Loucy (cell line): ENCODE measurements at regions not wholly inside any gene's neighbourhood (a gene's known extent, or its start where the extent isn't known, plus 50 kb on each side); places are given as distances from the start of the nearest gene placed in this dataset.

Source experiments
- H2AFZ ChIP-seq: fragments of 200-600 bp; sonication (generic); 2 replicates; pipeline ENCODE4 v1.6.0; 2016; ENCODE audit warnings: antibody characterized with exemption, mild to moderate bottlenecking, low read length, moderate library complexity
- H3F3A ChIP-seq: fragments of 200-600 bp; 2 replicates; pipeline ENCODE4 v1.6.0; 2016; ENCODE audit warnings: antibody characterized with exemption, low read depth, mild to moderate bottlenecking
- H3K27me3 ChIP-seq: fragments of 200-600 bp; sonication (generic); 2 replicates; pipeline ENCODE4 v1.6.1; 2014; ENCODE audit warnings: low read length, mild to moderate bottlenecking; ENCODE audit not compliant: insufficient read depth, poor library complexity, severe bottlenecking
- H3K36me3 ChIP-seq: fragments of 200-600 bp; sonication (generic); 2 replicates; pipeline ENCODE4 v1.6.1; 2016; ENCODE audit warnings: low read length; ENCODE audit not compliant: insufficient read depth
- H3K4me1 ChIP-seq: fragments of 200-600 bp; sonication (generic); 2 replicates; pipeline ENCODE4 v1.5.1; 2014; ENCODE audit warnings: low read length, mild to moderate bottlenecking; ENCODE audit not compliant: insufficient read depth, poor library complexity, severe bottlenecking
- H3K4me2 ChIP-seq: fragments of 200-600 bp; sonication (generic); 2 replicates; pipeline ENCODE4 v1.6.0; 2014; ENCODE audit warnings: antibody characterized with exemption, low read length, low read depth, mild to moderate bottlenecking; ENCODE audit not compliant: poor library complexity, severe bottlenecking
- H3K4me3 ChIP-seq: fragments of 200-600 bp; sonication (generic); 2 replicates; pipeline ENCODE4 v1.5.1; 2014; ENCODE audit warnings: low read length, mild to moderate bottlenecking, mixed read lengths; ENCODE audit not compliant: poor library complexity, severe bottlenecking
- H3K79me2 ChIP-seq: fragments of 200-600 bp; sonication (generic); 2 replicates; pipeline ENCODE4 v1.6.1; 2014; ENCODE audit warnings: low read length; ENCODE audit not compliant: insufficient read depth
- H3K9ac ChIP-seq: fragments of 200-600 bp; sonication (generic); 2 replicates; pipeline ENCODE4 v1.6.0; 2014; ENCODE audit warnings: mild to moderate bottlenecking, low read depth, low read length, moderate library complexity; ENCODE audit not compliant: poor library complexity, severe bottlenecking
- H3K9me2 ChIP-seq: fragments of 200-600 bp; sonication (generic); replicated peaks from 2 replicates; pipeline ENCODE4 v1.6.1; 2016; ENCODE audit warnings: low read depth, low read length, mixed read lengths
- H3K9me3 ChIP-seq: fragments of 200-600 bp; sonication (generic); 2 replicates; pipeline ENCODE4 v1.6.1; 2014; ENCODE audit warnings: mild to moderate bottlenecking, antibody characterized with exemption, low read length, low read depth; ENCODE audit not compliant: insufficient read depth
- H4K20me1 ChIP-seq: fragments of 200-600 bp; sonication (generic); 2 replicates; pipeline ENCODE4 v1.6.0; 2014; ENCODE audit warnings: antibody characterized with exemption, low read length, mild to moderate bottlenecking; ENCODE audit not compliant: insufficient read depth, poor library complexity, severe bottlenecking
- CTCF ChIP-seq: fragments of 200-600 bp; sonication (generic); conservative IDR thresholded peaks from 2 replicates; pipeline ENCODE4 v1.5.1; 2014; ENCODE audit warnings: mild to moderate bottlenecking, antibody characterized with exemption, low read length
- EZH2phosphoT487 ChIP-seq: fragments of 200-600 bp; IDR thresholded peaks from 2 replicates; pipeline ENCODE4 v1.6.1; 2018; ENCODE audit warnings: antibody characterized with exemption, mild to moderate bottlenecking, moderate library complexity, borderline replicate concordance

GRCh38 chr18:61989138-61989537 lies 96.3 kb upstream of the RNF152 start:
- Histone ChIP-seq H3K4me3 (no peak overlapping the region), H4K20me1 (no peaks in the 10 kb centered on the region), H3K4me1 (no peaks in the 10 kb centered on the region), H3K9ac (no peak overlapping the region), H3K9me3 (no peaks in the 10 kb centered on the region), H3K4me2 (no peak overlapping the region), H3F3A (no peaks in the 10 kb centered on the region), H3K79me2 (no peaks in the 10 kb centered on the region), H3K27me3 (no peaks in the 10 kb centered on the region), H2AFZ (no peak overlapping the region), H3K9me2 (no peaks in the 10 kb centered on the region), H3K36me3 (no peaks in the 10 kb centered on the region)
- TF ChIP-seq CTCF = no peak
- TF ChIP-seq EZH2phosphoT487 = no peak

- H3K27me3 ChIP-seq = no peaks in the 10 kb centered on the region
Observed at GRCh38 chr18:61988100-61988499, 95.3 kb upstream of the RNF152 start.

GRCh38 chr18:61985681-61986080 lies 92.9 kb upstream of the RNF152 start:
- no peaks in the 10 kb centered on the region for H4K20me1 ChIP-seq
- H2AFZ ChIP-seq = no peak overlapping the region
- H3K79me2 ChIP-seq = no peaks in the 10 kb centered on the region
- no peaks in the 10 kb centered on the region for H3K4me1 ChIP-seq
- no peak overlapping the region for H3K4me2 ChIP-seq
- H3K9me3 ChIP-seq = no peaks in the 10 kb centered on the region
- H3K27me3 ChIP-seq = no peaks in the 10 kb centered on the region
- H3K9ac ChIP-seq = no peak overlapping the region
- H3K36me3 ChIP-seq = no peaks in the 10 kb centered on the region
- no peak overlapping the region for H3K4me3 ChIP-seq
- no peak for TF ChIP-seq EZH2phosphoT487
- no peak for TF ChIP-seq CTCF
- no peaks in the 10 kb centered on the region for H3K9me2 ChIP-seq
- no peaks in the 10 kb centered on the region for H3F3A ChIP-seq

More at GRCh38 chr18:61988100-61988499, 95.3 kb upstream of the RNF152 start:
- Histone ChIP-seq H2AFZ (no peak overlapping the region), H3K79me2 (no peaks in the 10 kb centered on the region), H3K36me3 (no peaks in the 10 kb centered on the region), H3K4me1 (no peaks in the 10 kb centered on the region), H3F3A (no peaks in the 10 kb centered on the region), H3K4me3 (no peak overlapping the region), H3K9me3 (no peaks in the 10 kb centered on the region), H3K4me2 (no peak overlapping the region), H4K20me1 (no peaks in the 10 kb centered on the region), H3K9ac (no peak overlapping the region), H3K9me2 (no peaks in the 10 kb centered on the region)
- TF ChIP-seq EZH2phosphoT487 = no peak
- TF ChIP-seq CTCF = no peak
